ENCODE measurements at regions not wholly inside any gene's neighbourhood (a gene's known extent, or its start where the extent isn't known, plus 50 kb on each side); places are given as distances from the start of the nearest gene placed in this dataset.

GRCh38 chr3:194756460-194756779 lies 70.7 kb downstream of the FAM43A start:
- no peak for TF ChIP-seq TAF1 (IDR thresholded peaks at IDR 0.05; ENCODE audit: borderline replicate concordance, low read depth, low read length)
- no peak for TF ChIP-seq POLR2A (IDR thresholded peaks at IDR 0.05; ENCODE audit: low read depth, low read length)
- TF ChIP-seq POLR2AphosphoS5 (IDR thresholded peaks at IDR 0.05; ENCODE audit: low read depth, low read length), result no peak
